ENCODE measurements at regions not wholly inside any gene's neighbourhood (a gene's known extent, or its start where the extent isn't known, plus 50 kb on each side); places are given as distances from the start of the nearest gene placed in this dataset.
A peak's percentile ranks its signal among the peaks of the same experiment; 100 is the strongest.
"Not testable (repeated sequence)": the region's sequence is repeated elsewhere in the genome, so short reads cannot be mapped to it uniquely, and the experiment has no call there.

- ChIA-PET POLR2A (no interaction called here), CTCF (no interaction called here)
- no peaks in the 10 kb centered on the region for H3K27me3 ChIP-seq (ENCODE audit: control insufficient read depth, insufficient read depth, low read length)
Measured at GRCh38 chr4:14157262-14157661, 529.7 kb upstream of the BOD1L1 start.

DNA sequence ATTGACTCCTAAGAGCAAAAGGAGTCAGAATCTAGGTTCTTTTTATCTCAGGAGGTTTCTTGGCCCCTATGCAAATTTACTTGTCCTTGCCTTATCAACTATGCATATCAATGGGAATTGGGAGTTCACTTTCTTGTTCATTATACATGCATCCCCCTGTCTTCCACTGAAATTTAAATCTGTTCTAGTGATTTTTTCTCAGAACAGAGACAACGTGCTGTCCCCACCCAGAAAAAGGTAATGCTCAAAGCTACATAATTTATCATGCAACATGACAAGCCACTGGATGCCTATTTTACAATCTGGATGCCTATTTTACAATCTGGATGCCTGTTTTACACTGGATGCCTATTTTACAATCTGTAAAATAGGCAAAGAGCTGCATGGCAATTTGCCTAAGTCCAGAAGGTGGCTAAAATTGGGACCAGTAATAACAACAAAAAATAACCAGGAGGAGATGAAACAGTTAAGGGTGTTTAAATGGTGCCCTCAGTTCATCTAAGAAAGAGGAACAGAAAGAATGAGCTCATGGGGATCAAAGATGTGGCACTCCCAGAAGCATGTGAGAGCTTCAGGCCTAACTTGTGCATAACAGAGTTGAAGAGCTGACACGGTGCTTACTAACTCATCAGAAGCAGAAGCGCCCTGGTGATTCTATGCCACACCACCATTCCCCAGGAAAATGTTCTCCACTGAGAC, 537.8 kb upstream of the BOD1L1 start:
- Histone ChIP-seq H3K9me3 (ENCODE audit: control insufficient read depth, insufficient read depth, low read length) (no peaks in the 10 kb centered on the region), H3K4me3 (ENCODE audit: low read depth, low read length) (no peak overlapping the region), H3K27me3 (ENCODE audit: control insufficient read depth, insufficient read depth, low read length) (no peaks in the 10 kb centered on the region), H3K27ac (ENCODE audit: low read depth, low read length) (no peak overlapping the region)
- CTCF ChIA-PET, result interaction anchor here (0.6 kb wide), 1 partner anchor 16 kb away, joined by 3 read pairs; no protein-coding TSS in a partner anchor
- POLR2A ChIA-PET, result no interaction called here
- no peak for TF ChIP-seq CTCF (IDR thresholded peaks at IDR 0.05; ENCODE audit: low read depth, low read length)
- DNase-seq (ENCODE audit: low read depth, low spot score), result no peak

More at GRCh38 chr4:14157262-14157661, 529.7 kb upstream of the BOD1L1 start:
- TF ChIP-seq CTCF (IDR thresholded peaks at IDR 0.05; ENCODE audit: low read depth, low read length), result no peak
- Histone ChIP-seq H3K4me3 (ENCODE audit: low read depth, low read length) (no peak overlapping the region), H3K9me3 (ENCODE audit: control insufficient read depth, insufficient read depth, low read length) (no peaks in the 10 kb centered on the region), H3K27ac (ENCODE audit: low read depth, low read length) (no peak overlapping the region)
- DNase-seq (ENCODE audit: low read depth, low spot score), result no peak

GRCh38 chr4:14167876-14168510, 540.5 kb upstream of the BOD1L1 start:
- TF ChIP-seq CTCF (IDR thresholded peaks at IDR 0.05; ENCODE audit: low read depth, low read length), result no peak
- DNase-seq (ENCODE audit: low read depth, low spot score), result no peak
- Histone ChIP-seq H3K27ac (ENCODE audit: low read depth, low read length) (no peak overlapping the region), H3K27me3 (ENCODE audit: control insufficient read depth, insufficient read depth, low read length) (no peaks in the 10 kb centered on the region), H3K4me3 (ENCODE audit: low read depth, low read length) (no peak overlapping the region), H3K9me3 (ENCODE audit: control insufficient read depth, insufficient read depth, low read length) (no peaks in the 10 kb centered on the region)
- ChIA-PET POLR2A (no interaction called here), CTCF (interaction anchor here (0.6 to 0.7 kb wide), 2 partner anchors 44 to 540 kb away, joined by 3 to 4 read pairs; no protein-coding TSS in a partner anchor)

DNA sequence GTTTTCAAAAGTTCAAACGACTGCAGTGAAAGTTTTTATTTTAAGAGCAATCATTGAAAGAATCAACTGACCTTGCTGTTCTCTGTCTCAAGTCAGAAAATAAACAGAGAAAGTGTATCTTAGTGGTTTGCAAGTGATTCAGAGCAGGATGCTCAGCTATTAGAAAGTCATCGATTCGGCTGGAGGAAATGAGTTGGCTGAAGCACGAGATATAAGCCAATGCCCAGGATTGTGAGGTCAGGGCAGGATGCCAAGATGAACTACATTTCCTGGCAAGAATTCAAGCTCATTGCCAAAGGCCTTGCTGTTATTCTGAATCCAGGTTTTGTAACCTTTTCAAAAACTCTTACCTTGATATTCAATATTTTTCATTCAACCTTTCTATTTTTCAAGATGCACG, 541.4 kb upstream of the BOD1L1 start:
- ChIA-PET CTCF (interaction anchor here (0.7 kb wide), 1 partner anchor 541 kb away, joined by 4 read pairs; no protein-coding TSS in a partner anchor), POLR2A (no interaction called here)
- no peak for TF ChIP-seq CTCF (IDR thresholded peaks at IDR 0.05; ENCODE audit: low read depth, low read length)
- H3K27ac ChIP-seq (ENCODE audit: low read depth, low read length), result peak overlapping the region; percentile 21
- no peaks in the 10 kb centered on the region for H3K27me3 ChIP-seq (ENCODE audit: control insufficient read depth, insufficient read depth, low read length)
- peak; percentile 55 for DNase-seq (ENCODE audit: low read depth, low spot score)
- H3K9me3 ChIP-seq (ENCODE audit: control insufficient read depth, insufficient read depth, low read length), result no peaks in the 10 kb centered on the region
- no peak overlapping the region for H3K4me3 ChIP-seq (ENCODE audit: low read depth, low read length)

- CTCF ChIA-PET, result no interaction called here
Measured at GRCh38 chr4:14169460-14169859, 541.9 kb upstream of the BOD1L1 start.

DNA sequence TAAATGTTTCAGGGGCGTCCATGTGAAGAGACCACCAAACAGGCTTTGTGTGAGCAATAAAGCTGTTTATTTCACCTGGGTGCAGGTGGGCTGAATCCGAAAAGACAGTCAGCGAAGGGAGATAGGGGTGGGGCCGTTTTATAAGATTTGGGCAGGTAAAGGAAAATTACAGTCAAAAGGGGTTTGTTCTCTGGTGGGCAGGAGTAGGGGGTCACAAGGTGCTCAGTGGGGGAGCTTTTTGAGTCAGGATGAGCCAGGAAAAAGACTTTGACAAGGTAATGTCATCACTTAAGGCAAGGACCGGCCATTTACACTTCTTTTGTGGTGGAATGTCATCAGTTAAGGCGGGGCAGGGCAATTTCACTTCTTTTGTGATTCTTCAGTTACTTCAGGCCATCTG, 542.4 kb upstream of the BOD1L1 start:
- H3K9me3 ChIP-seq (ENCODE audit: control insufficient read depth, insufficient read depth, low read length); H3K27me3 ChIP-seq (ENCODE audit: control insufficient read depth, insufficient read depth, low read length); H3K4me3 ChIP-seq (ENCODE audit: low read depth, low read length); CTCF ChIA-PET; H3K27ac ChIP-seq (ENCODE audit: low read depth, low read length); POLR2A ChIA-PET; DNase-seq (ENCODE audit: low read depth, low spot score): not testable (repeated sequence)

More at GRCh38 chr4:14169460-14169859, 541.9 kb upstream of the BOD1L1 start:
- DNase-seq (ENCODE audit: low read depth, low spot score), result no peak
- Histone ChIP-seq H3K4me3 (ENCODE audit: low read depth, low read length) (no peak overlapping the region), H3K27me3 (ENCODE audit: control insufficient read depth, insufficient read depth, low read length) (no peaks in the 10 kb centered on the region), H3K27ac (ENCODE audit: low read depth, low read length) (no peak overlapping the region), H3K9me3 (ENCODE audit: control insufficient read depth, insufficient read depth, low read length) (no peaks in the 10 kb centered on the region)
- no peak for TF ChIP-seq CTCF (IDR thresholded peaks at IDR 0.05; ENCODE audit: low read depth, low read length)
- POLR2A ChIA-PET, result no interaction called here
